Erythroblast (primary cell): ENCODE measurements at regions not wholly inside any gene's neighbourhood (a gene's known extent, or its start where the extent isn't known, plus 50 kb on each side); places are given as distances from the start of the nearest gene placed in this dataset.
A peak's percentile ranks its signal among the peaks of the same experiment; 100 is the strongest.
"Not testable (repeated sequence)": the region's sequence is repeated elsewhere in the genome, so short reads cannot be mapped to it uniquely, and the experiment has no call there.

Experiments used
- DNase-seq, 2 experiments: peaks; one replicate each; lab custom pipeline; 2025; lab: John Stamatoyannopoulos, UW
- GATA1 ChIP-seq: IDR thresholded peaks from 2 replicates; pipeline ENCODE4 v1.6.1; 2011; ENCODE audit warnings: low read depth, mild to moderate bottlenecking, control low read depth, low read length, moderate library complexity
- POLR2A ChIP-seq: IDR thresholded peaks from 2 replicates; pipeline ENCODE4 v1.6.1; 2011; ENCODE audit warnings: mild to moderate bottlenecking, low read length

- TF ChIP-seq GATA1 (no peak), POLR2A (no peak)
- DNase-seq: no peak
Observed at GRCh38 chr3:94494992-94495391, 432.1 kb downstream of the NSUN3 start.

GRCh38 chr3:94500146-94500545 lies 437.3 kb downstream of the NSUN3 start:
- TF ChIP-seq POLR2A (no peak), GATA1 (no peak)
- no peak for DNase-seq

GRCh38 chr3:94507354-94507753 lies 444.5 kb downstream of the NSUN3 start:
- not testable (repeated sequence) for DNase-seq

- DNase-seq: no peak
- TF ChIP-seq GATA1: no peak
- TF ChIP-seq POLR2A: no peak
Observed at GRCh38 chr3:94512876-94513275, 450.0 kb downstream of the NSUN3 start.

GRCh38 chr3:94513600-94513999 lies 450.7 kb downstream of the NSUN3 start:
- TF ChIP-seq GATA1 (no peak), POLR2A (no peak)
- DNase-seq: no peak

GRCh38 chr3:94515983-94516382 lies 453.1 kb downstream of the NSUN3 start:
- TF ChIP-seq GATA1: no peak
- no peak for TF ChIP-seq POLR2A
- no peak for DNase-seq

GRCh38 chr3:94520364-94520763 lies 457.5 kb downstream of the NSUN3 start:
- no peak for TF ChIP-seq GATA1
- no peak for TF ChIP-seq POLR2A
- DNase-seq: no peak

GRCh38 chr3:94522488-94522887 lies 459.6 kb downstream of the NSUN3 start:
- no peak for DNase-seq
- TF ChIP-seq GATA1 (no peak), POLR2A (no peak)

- no peak for TF ChIP-seq POLR2A
- no peak for TF ChIP-seq GATA1
- peak; percentile 3 to 37 for DNase-seq
Observed at GRCh38 chr3:94524102-94524919, 461.4 kb downstream of the NSUN3 start.

- DNase-seq: no peak
- no peak for TF ChIP-seq POLR2A
- TF ChIP-seq GATA1: no peak
Observed at GRCh38 chr3:94525043-94525442, 462.2 kb downstream of the NSUN3 start.

- TF ChIP-seq GATA1: no peak
- no peak for TF ChIP-seq POLR2A
- no peak for DNase-seq
Observed at GRCh38 chr3:94529816-94530215, 467.0 kb downstream of the NSUN3 start.

GRCh38 chr3:94532951-94533350 lies 470.1 kb downstream of the NSUN3 start:
- TF ChIP-seq GATA1 (no peak), POLR2A (no peak)
- no peak for DNase-seq

- no peak for DNase-seq
- TF ChIP-seq GATA1 (no peak), POLR2A (no peak)
Observed at GRCh38 chr3:94539937-94540336, 477.1 kb downstream of the NSUN3 start.

GRCh38 chr3:94543161-94543560 lies 480.3 kb downstream of the NSUN3 start:
- no peak for DNase-seq
- TF ChIP-seq GATA1 (no peak), POLR2A (no peak)

GRCh38 chr3:94544131-94544789 lies 481.4 kb downstream of the NSUN3 start:
- TF ChIP-seq GATA1 (no peak), POLR2A (no peak)
- DNase-seq: no peak
